ENCODE measurements at regions not wholly inside any gene's neighbourhood (a gene's known extent, or its start where the extent isn't known, plus 50 kb on each side); places are given as distances from the start of the nearest gene placed in this dataset.

DNA sequence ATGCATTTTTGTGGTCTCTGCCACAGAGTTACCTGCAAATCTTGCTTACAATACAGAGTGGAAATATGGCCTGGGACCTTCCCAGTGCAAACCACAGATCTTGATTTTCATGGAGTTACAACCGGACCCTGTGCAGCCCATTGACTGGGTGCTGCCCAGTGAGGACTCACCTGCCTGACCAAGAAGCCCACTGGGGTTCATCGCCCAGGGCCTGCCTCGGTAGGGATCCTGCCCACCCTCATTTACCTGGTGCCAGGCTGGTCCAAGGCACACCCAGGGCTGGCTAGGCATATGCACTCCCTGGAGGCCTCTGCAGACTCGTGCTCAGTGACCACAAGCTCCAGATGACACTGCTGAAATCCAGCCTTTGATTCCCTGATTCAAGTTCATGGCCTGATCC lies 572.7 kb downstream of the NPHP4 start:
- no peak for DNase-seq

DNA sequence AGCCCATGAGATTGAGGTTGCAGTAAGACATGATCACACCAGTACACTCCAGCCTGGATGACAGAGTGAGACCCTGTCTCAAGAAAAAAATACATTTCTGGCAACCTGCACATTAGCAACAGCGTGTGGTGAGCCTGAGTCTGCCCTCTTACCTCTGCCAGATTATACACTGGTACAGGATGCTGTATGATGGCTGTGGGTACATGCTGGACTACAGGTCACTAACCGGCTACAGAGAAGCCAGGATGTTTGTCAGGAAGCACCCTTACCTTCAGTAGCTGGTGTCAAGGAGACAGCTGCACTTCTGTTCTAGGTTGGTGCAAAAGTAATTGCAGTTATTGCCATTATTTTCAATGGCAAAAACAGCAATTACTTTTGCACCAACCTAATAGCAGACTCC lies 575.7 kb downstream of the NPHP4 start:
- DNase-seq: no peak

DNA sequence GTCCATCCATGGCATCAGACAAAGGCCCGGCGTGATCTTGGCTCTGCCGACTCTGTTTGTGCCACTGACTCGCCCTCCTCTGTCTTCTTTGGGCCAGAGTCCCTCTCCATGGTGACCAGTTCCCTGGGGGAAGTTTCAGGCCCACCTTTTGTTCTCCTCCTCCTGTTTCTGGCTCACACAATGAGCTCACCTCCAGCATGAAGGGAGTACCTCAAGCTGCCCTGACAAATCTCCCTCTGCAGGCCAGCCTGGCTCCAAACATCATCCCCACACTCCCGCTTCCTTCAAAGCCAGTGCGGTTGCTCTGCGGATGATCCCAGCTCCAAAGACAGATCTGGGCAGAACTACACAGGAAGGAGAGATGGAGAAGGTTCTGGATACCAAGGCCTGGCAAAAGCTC lies 576.6 kb downstream of the NPHP4 start:
- no peak for DNase-seq

DNA sequence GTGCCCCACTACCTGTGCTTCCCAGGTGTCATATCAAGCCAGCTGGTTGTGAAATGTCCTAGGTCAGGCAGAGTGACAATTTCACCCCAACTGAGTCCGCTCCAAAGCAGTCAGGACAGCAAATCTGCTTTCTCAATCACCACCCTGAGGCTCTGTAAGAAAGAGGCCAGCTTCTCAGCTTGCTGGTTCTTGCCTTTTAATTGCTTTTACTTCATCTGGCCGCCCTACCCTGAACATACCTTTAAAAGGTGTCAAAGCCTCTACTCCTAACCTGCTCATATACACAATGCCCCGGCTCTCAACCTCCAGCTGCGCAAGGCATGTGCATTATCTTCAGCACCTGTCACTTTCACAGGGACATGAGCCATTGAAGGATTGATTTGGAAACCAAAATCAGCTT lies 581.6 kb downstream of the NPHP4 start:
- no peak for DNase-seq

DNA sequence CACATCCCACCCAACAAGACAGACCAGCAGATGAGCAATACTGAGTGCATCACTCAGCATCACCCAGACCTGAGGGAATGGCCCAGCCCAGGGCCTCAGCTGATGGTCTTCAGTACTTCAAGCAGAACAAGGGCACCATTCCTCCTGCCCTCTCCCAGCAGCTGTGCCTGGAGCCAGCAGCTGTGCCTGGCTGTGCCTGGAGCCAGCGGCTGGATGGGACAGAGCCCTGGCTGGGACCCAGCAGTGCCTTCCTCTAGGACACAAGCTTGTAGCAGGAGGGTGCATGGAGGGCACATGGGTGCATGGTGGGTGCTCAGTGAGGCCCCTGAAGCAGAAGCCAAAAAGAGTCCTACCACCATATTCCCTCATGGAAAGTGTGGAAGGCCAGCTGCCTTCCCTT lies 583.8 kb downstream of the NPHP4 start:
- no peak for DNase-seq

DNA sequence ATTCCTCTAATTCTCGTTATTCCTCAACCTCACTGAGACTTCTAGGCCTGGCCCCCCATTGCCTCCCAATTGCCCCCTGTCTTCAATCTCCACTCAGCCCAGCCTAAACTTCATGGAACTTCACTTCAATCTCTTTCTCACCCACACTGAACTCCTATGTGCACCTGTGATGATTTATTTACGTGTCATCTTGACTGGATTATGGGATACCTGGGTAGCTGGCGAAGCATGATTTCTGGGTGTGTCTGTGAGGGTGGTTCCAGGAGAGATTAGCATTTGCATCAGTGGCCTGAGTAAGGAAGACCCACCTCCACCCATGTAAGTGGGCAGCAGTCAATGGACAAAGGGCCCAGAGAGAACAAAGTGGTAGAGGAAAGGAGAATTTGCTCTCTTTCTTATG lies 587.0 kb downstream of the NPHP4 start:
- DNase-seq: no peak

DNA sequence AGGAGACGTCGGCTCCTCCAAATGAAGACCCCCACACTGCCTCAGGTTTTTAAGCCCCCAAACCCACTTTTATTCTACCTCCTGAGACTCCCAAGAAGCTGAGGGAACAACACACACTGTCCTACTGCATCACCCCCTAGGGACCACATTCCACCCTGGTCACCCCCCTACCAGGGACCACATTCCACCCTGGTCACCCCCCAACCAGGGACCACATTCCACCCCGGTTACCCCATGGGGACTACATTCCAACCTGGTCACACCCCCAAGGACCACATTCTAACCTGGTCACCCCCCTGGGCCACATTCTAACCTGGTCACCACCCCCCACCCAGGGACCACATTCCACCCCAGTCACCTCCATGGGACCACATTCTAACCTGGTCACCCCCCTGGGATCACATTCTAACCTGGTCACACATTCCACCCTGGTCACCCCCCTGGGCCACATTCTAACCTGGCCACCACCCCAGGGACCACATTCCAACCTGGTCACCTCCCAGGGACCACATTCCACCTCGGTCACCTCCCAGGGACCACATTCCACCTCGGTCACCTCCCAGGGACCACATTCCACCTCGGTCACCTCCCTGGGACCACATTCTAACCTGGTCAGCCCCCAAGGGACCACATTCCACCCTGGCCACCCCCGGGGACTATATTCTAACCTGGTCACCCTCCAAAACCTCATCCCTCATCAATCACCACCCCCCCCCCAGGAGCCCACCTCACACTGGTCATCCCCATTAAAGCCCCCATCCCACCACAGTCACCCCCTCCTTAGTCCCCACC lies 587.6 kb downstream of the NPHP4 start:
- DNase-seq: no peak

DNA sequence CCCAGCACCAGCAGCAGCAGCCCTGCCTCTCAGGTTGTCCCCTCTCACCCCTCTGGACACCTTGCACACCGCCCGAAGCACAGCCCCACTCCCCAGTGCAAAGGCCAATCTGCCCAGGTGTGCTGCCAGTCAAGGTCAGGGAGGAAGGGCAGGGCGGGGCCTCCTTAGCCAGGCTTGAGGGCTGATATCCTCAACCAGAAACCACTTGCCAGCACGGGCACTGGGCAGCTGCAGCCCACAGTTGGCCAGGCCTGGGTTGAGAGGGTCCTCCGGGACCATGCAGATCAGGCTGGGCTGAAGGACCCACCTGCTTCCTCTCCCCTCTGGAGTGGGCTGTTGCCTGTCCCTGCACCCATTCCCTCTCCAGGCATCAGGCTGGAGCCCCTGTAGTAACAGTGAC lies 588.3 kb downstream of the NPHP4 start:
- DNase-seq: no peak

DNA sequence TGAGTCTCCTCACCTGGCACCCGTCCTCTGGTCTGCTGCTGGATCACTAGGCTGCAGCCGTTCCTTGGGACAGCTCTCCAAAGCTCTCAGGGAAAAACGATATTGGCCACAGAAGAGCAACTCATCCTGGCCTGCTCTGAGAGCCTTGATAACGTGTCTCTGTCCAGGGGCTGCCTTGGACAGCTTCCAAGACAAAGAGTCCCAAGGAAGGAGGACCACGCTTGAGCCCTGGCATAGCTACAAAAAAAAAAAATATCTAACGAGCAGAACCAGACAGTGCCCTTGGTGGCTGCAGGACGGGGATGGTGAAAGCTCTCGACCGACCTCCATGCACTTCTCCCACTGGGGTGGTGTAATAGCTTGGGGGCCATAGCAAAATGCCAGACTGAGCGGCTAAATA lies 589.6 kb downstream of the NPHP4 start:
- no peak for DNase-seq

DNA sequence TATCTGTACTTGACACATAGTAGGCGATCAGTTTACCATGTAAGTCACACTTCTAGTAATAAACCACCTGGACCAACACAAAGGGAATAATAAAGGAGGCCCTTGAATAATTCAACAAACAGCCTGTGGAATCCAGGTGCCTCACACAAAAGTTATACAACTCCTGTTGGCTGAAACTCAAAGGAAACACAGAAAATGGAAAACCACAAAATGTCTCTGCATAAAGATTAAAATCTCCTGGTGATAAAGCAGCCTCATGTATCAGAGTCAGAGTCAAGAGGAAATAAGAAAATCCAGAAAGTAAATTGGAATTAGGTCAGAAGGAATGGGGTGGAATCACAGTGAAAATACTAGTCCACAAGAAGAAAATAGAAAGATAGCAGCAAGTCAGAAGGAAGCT lies 592.5 kb downstream of the NPHP4 start:
- no peak for DNase-seq

DNA sequence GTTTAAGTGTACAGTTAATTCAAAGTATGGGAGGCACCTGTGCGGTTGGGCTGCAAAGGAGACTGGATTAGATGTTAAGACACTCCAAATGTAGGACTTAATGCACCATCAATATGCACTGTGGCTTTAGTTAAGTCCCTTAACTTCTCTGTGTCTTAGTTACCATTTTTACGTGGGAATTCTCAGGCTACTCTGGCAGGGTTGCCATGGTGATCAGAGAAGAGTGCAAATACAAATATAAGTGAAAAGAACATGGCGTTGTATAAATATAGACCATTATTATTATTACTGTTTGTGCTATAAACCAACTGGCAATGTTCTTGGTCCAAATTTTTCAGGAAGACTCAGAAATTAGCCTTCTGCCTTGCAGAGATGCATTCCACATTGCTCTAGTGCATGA lies 595.6 kb downstream of the NPHP4 start:
- no peak for DNase-seq

DNA sequence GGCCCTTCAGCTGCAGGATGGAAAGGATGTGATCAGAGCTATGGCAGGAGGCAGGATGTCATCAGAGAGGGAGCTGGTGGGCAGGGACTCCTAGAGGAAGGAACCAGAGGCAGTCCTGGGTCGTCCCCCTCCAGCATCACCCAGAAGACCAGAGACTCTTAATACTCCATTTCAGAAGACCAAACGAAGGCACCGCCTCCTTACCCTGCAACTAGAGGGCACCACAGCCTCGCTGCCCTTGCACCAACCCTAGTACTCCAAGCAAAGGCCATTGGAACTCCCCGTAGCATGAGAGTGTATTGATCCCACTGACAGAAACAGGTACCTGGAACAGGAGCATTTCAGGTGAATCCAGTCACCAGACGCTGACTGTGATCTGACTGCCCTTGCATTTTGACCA lies 598.1 kb downstream of the NPHP4 start:
- no peak for DNase-seq

DNA sequence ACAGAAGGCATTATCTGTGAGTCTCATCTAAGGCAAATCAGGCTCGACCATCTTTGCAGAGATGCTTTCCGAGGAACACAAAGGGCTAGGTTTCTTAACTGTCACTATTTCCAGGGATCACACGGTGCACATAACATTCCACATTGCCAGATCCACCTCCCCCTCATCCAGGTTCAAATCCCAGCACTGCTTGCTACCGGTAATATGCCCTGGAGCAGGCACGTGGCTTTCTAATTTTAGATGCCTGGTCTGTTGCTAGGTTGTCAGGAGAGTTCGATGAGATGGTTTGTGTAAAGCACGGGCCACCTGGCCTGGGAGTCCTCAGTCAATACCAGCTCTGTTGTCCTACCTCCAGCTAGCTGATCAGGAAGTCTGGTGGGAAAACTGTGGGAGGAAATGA lies 598.6 kb downstream of the NPHP4 start:
- DNase-seq: no peak

DNA sequence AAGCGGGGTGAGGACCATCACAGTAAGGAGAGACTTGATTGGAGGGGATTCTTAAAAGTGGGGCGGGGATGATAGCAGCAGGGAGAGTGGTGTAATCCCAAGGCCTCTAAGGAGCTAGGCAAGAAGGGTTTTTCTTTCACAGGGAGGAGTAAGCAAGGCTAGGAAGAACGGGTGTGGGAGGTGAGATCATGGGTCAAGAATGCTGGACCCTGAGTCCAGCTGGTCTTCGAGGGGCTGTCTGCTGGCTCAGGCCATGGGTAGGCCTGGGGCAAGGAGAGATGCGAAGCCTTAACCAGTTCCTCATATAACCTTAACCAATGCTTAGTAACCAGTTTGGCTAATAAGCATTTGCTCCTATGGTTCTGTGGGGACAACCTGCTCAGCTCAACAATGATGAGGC lies 599.1 kb downstream of the NPHP4 start:
- DNase-seq: no peak

DNA sequence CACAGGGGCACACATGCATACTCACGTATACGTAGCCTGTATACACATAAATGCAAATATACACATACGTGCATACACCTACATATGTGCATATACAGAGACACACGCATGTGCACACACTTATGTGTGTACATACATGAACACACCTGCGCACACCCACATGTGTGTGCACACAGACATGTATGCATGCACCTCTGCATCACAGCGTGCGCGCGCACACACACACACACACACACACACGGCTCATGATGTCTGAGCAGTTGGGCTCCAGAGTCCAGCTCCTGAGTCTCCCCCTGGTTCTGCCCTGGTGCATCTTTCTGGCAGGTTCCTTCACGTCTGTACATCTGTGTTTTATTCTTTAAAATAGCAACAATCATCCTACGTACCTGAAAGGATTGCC lies 600.5 kb downstream of the NPHP4 start:
- no peak for DNase-seq

DNA sequence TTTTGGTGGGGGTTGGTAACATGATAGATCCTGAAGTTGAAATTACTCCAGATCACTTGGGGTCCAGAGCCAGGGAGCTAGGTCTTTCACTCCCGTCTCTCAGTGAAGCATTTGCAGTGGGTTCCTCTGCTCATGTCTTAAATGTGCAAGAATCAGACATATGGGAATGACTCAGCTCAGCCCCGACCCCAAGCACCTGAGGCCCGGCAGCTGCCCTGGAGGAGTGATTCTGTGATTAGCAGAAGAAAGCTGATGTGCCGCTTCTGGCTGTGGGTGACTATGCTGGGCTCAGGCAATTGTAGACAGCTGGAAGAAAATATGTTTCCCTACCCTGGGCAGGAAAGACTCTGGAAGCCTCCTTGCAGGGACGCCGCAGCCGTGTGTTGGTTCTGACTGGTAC lies 601.7 kb downstream of the NPHP4 start:
- DNase-seq: no peak

DNA sequence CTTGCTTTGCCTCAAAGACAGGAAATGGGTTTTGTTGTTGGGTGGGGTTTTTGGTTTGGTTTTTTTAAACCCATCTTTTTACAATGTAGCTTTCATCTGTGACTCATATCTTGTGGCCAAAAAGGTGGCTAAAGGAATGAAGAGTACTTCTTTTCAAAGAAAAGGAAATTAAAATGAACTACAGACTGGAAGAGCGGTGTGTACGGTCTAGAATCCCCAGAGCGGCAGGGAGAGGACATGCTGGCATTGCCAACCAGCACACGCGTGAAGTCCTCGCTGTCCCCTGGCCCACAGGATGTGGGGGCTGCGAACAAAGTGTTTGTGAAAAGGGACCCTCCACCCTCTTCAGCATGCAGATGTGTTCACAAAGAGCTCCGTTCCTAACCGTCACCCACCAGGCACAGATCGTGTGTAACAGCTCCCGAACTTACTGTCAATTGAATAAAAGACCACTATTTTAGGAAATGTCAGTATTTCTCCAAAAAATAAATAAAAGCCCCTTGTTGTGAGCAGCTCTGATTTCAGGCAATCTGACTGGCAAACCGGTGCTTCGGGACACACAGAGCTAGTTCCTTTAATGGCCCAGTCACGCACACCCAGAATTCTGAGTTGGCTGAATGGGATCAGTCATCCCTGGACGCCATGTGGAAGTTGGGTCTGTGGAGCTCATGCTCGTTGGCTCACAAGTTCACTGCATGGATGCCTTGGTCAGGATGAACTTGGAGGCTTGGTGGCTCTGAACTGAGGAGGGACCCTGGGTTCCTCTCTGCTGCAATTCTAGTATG lies 602.9 kb downstream of the NPHP4 start:
- DNase-seq: no peak

DNA sequence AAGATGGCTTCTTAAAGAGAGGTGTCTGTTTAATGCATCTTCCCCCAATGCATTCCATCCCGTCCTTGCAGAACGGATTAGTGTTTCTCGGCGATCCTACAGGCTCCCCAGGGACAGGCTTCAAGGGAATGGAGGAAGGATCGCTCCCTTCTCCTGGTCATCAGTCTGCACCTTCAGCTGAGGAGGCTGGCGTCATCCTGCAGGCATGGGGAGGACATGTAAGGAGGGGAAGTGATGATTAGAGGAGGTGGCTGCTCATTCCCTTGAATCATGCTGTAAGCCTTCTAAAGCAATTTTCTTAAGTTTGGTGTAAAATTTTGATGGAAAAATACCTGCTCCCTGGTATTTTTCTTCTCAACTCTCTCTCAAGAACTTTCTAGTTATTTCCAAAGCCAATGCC lies 603.6 kb downstream of the NPHP4 start:
- no peak for DNase-seq

DNA sequence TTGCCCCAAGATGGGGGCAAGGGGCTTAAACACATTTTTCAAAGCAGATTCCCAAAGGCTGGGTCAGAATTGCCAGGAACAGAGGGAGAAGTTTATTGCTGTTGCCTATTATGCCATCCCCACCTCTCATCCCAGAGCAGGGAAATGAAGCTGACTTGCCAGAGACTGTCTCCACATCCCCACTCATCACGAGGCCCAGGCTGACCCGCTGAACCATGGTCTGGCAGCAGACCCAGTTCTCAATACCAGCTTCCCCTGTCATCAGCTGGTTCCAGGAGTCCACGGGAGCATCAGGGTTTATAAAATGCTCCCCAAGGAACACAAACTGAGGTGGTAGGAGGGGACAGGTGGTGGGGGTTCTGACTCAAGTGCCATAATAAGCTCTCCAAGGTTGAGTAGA lies 605.9 kb downstream of the NPHP4 start:
- no peak for DNase-seq

DNA sequence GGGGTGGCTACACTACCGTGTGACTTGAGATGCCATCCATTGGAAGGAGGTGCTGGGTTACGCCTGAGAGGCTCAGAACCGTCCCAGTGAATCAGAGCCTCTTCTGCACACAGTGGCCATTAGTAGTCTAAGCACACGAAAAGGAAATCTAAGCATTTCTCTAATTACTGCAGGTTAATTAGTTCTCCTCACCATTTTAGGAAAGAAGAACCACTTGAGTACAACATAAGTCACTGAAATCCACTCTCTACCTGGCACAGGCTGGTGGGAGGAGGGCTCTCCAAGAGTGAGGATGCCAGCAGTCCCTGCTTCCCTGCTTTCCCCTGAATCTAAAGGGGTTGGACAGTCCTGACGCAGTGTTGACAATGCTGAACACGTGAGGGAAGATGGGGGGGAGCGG lies 606.3 kb downstream of the NPHP4 start:
- no peak for DNase-seq

DNA sequence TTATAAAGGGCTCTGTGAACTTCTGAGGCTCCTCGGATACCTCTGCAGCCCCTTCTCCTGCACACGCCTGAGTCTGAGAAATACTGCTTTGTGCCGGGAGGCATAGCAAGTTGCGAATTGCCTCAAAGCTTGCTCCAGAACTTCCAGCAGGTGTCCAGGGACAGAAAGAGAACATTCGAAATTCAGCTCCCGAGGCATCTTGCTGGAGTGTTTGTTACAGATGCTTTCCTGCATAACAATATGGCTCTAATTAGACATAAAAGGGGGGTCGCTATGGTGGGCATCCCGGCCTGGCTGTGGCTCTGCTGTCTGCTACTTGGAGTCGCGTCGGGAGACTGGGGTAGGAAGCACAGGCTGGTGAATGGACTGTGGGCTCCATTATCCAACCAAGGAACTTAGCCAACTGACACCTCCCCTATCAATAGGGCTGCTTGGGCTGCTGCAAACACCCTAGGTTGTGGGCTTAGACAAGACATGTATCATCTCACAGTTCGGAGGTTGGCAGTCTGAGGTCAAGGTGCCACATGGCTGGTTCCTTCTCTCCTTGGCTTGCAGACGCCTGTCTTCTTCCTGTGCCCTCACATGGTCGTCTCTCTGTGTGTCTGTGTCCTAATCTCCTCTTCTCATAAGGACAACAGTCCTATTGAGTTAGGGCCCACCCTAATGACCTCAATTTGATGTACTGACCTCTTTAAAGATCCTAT lies 607.0 kb downstream of the NPHP4 start:
- DNase-seq: no peak

DNA sequence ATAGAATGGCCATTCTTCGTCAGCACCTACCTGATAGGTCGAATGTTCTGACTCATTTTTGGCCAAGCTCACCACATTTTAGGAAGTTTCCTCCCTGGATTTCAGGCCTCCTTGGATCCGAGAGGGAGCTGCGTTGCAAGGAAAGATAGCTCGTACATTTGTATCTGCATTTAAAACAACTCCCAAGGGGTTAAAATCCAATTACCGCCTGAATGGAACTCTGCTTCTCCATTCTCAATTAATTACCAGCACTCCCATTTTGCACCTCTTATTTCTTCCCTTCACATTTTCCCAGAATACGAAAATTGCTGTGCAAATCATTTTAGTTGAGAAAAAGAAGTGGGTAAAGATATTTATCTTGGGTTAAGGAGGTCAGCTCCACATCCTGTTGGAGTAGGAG lies 610.7 kb downstream of the NPHP4 start:
- no peak for DNase-seq

DNA sequence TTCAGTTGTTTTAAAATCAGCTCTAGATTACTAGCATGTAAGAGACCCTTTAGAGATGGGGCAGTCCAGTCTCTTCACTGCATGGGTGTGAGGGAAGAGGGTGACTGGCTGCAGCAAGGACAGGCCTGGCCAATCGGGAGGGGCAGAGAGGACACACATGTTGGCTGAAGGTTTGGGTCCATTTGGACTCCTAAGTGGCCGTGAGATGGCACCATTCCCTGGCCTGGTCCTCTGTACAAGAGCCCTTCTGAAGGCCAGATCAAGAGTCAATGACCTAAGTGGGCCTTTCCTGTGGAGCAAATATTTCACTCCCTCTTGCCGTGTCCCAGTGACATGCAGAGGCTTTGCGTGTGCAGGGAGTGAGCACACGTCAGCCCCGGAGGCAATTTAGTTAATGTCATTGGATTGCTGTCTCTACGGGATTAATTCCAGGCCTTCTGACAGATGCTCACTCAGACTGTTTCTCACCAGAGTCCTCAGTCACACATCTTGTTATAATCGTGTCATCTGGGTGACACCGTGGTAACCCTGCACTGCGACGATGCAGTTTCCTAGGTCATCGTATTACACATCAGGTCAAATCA lies 613.0 kb downstream of the NPHP4 start:
- no peak for DNase-seq

Measured in left kidney (tissue), 1 donor.